ENCODE measurements at regions not wholly inside any gene's neighbourhood (a gene's known extent, or its start where the extent isn't known, plus 50 kb on each side); places are given as distances from the start of the nearest gene placed in this dataset.

- TF ChIP-seq ARID4B (CRISPR knock-in tag; IDR thresholded peaks at IDR 0.05) (no peak), CBFA2T2 (conservative IDR thresholded peaks at IDR 0.05) (0 out of 2 replicates have a peak, but pooled peaks have one; percentile 38), TEAD4 (IDR thresholded peaks at IDR 0.05; ENCODE audit: low read length) (peak; percentile 48), TEAD4 (CRISPR knock-in tag; IDR thresholded peaks at IDR 0.05; ENCODE audit: borderline replicate concordance) (no peak), HDAC1 (IDR thresholded peaks at IDR 0.05) (peak in 1 of 2 experiments; percentile 79; a peak in 2 of 4 replicates), ARNT (IDR thresholded peaks at IDR 0.05) (no peak), PKNOX1 (IDR thresholded peaks at IDR 0.05) (peak; percentile 40; the same call in 1 of the 2 replicates)
Measured at GRCh38 chr15:96484830-96485229, 154.3 kb downstream of the NR2F2 start (continued).

Measured in K562 (cell line).